ENCODE measurements at regions not wholly inside any gene's neighbourhood (a gene's known extent, or its start where the extent isn't known, plus 50 kb on each side); places are given as distances from the start of the nearest gene placed in this dataset.
A peak's percentile ranks its signal among the peaks of the same experiment; 100 is the strongest.

GRCh38 chr1:81433676-81434075 lies 367.1 kb upstream of the ADGRL2 start:
- no peak for DNase-seq (ENCODE audit: low spot score)

GRCh38 chr1:81432654-81433109 lies 368.1 kb upstream of the ADGRL2 start:
- DNase-seq (ENCODE audit: low spot score), result no peak

- DNase-seq (ENCODE audit: low spot score), result no peak
Measured at GRCh38 chr1:81432059-81432458, 368.7 kb upstream of the ADGRL2 start.

- no peak for DNase-seq (ENCODE audit: low spot score)
Measured at GRCh38 chr1:81431624-81432000, 369.1 kb upstream of the ADGRL2 start.

- DNase-seq (ENCODE audit: low spot score), result no peak
Measured at GRCh38 chr1:81430955-81431623, 369.6 kb upstream of the ADGRL2 start.

GRCh38 chr1:81430236-81430938 lies 370.3 kb upstream of the ADGRL2 start:
- DNase-seq (ENCODE audit: low spot score), result no peak

- DNase-seq (ENCODE audit: low spot score), result no peak
Measured at GRCh38 chr1:81428998-81429397, 371.7 kb upstream of the ADGRL2 start.

GRCh38 chr1:81424816-81425215 lies 375.9 kb upstream of the ADGRL2 start:
- DNase-seq (ENCODE audit: low spot score), result no peak

GRCh38 chr1:81424061-81424460 lies 376.7 kb upstream of the ADGRL2 start:
- DNase-seq (ENCODE audit: low spot score), result no peak

- DNase-seq (ENCODE audit: low spot score), result no peak
Measured at GRCh38 chr1:81420760-81421159, 380.0 kb upstream of the ADGRL2 start.

- peak; percentile 52 for DNase-seq (ENCODE audit: low spot score)
Measured at GRCh38 chr1:81414488-81415015, 386.2 kb upstream of the ADGRL2 start.

- DNase-seq (ENCODE audit: low spot score), result no peak
Measured at GRCh38 chr1:81412954-81413353, 387.8 kb upstream of the ADGRL2 start.

- DNase-seq (ENCODE audit: low spot score), result no peak
Measured at GRCh38 chr1:81410941-81411340, 389.8 kb upstream of the ADGRL2 start.

GRCh38 chr1:81410351-81410750 lies 390.4 kb upstream of the ADGRL2 start:
- DNase-seq (ENCODE audit: low spot score), result no peak

GRCh38 chr1:81409780-81410274 lies 390.9 kb upstream of the ADGRL2 start:
- no peak for DNase-seq (ENCODE audit: low spot score)

- no peak for DNase-seq (ENCODE audit: low spot score)
Measured at GRCh38 chr1:81409262-81409661, 391.5 kb upstream of the ADGRL2 start.

- DNase-seq (ENCODE audit: low spot score), result no peak
Measured at GRCh38 chr1:81408419-81408818, 392.3 kb upstream of the ADGRL2 start.

GRCh38 chr1:81407000-81407821 lies 393.5 kb upstream of the ADGRL2 start:
- DNase-seq (ENCODE audit: low spot score), result no peak

GRCh38 chr1:81406292-81406999 lies 394.3 kb upstream of the ADGRL2 start:
- no peak for DNase-seq (ENCODE audit: low spot score)

GRCh38 chr1:81398041-81398440 lies 402.7 kb upstream of the ADGRL2 start:
- no peak for DNase-seq (ENCODE audit: low spot score)

GRCh38 chr1:81392526-81393226 lies 408.1 kb upstream of the ADGRL2 start:
- no peak for DNase-seq (ENCODE audit: low spot score)

Measured in HuH-7 (cell line).